ENCODE measurements at regions not wholly inside any gene's neighbourhood (a gene's known extent, or its start where the extent isn't known, plus 50 kb on each side); places are given as distances from the start of the nearest gene placed in this dataset.

- DNase-seq, result no peak
Measured at GRCh38 chr4:177574446-177574845, 132.2 kb upstream of the AGA start.

- DNase-seq, result no peak
Measured at GRCh38 chr4:177579649-177580048, 137.4 kb upstream of the AGA start.

- DNase-seq, result no peak
Measured at GRCh38 chr4:177582992-177583391, 140.8 kb upstream of the AGA start.

GRCh38 chr4:177587989-177588388 lies 145.8 kb upstream of the AGA start:
- DNase-seq, result no peak

GRCh38 chr4:177595386-177595785 lies 153.1 kb upstream of the AGA start:
- DNase-seq, result no peak

GRCh38 chr4:177596035-177596434 lies 153.8 kb upstream of the AGA start:
- DNase-seq, result no peak

- no peak for DNase-seq
Measured at GRCh38 chr4:177596991-177597390, 154.8 kb upstream of the AGA start.

- no peak for DNase-seq
Measured at GRCh38 chr4:177605252-177605651, 163.0 kb upstream of the AGA start.

- DNase-seq, result no peak
Measured at GRCh38 chr4:177607111-177607573, 164.9 kb upstream of the AGA start.

- DNase-seq, result no peak
Measured at GRCh38 chr4:177611974-177612664, 169.9 kb upstream of the AGA start.

GRCh38 chr4:177612684-177613083 lies 170.4 kb upstream of the AGA start:
- no peak for DNase-seq

GRCh38 chr4:177632481-177632880 lies 190.2 kb upstream of the AGA start:
- no peak for DNase-seq

GRCh38 chr4:177638871-177639270 lies 196.6 kb upstream of the AGA start:
- DNase-seq, result no peak

- DNase-seq, result no peak
Measured at GRCh38 chr4:177640864-177641263, 198.6 kb upstream of the AGA start.

GRCh38 chr4:177660223-177660622 lies 218.0 kb upstream of the AGA start:
- no peak for DNase-seq

- DNase-seq, result no peak
Measured at GRCh38 chr4:177667687-177668086, 225.4 kb upstream of the AGA start.

GRCh38 chr4:177671387-177671786 lies 229.2 kb upstream of the AGA start:
- no peak for DNase-seq

GRCh38 chr4:177671845-177672244 lies 229.6 kb upstream of the AGA start:
- no peak for DNase-seq

- no peak for DNase-seq
Measured at GRCh38 chr4:177673985-177674489, 231.8 kb upstream of the AGA start.

GRCh38 chr4:177680308-177680707 lies 238.1 kb upstream of the AGA start:
- no peak for DNase-seq

GRCh38 chr4:177681902-177682301 lies 239.7 kb upstream of the AGA start:
- DNase-seq, result no peak

- DNase-seq, result no peak
Measured at GRCh38 chr4:177687117-177687516, 244.9 kb upstream of the AGA start.

- DNase-seq, result no peak
Measured at GRCh38 chr4:177692907-177693306, 250.7 kb upstream of the AGA start.

- no peak for DNase-seq
Measured at GRCh38 chr4:177696438-177696966, 254.3 kb upstream of the AGA start.
